ENCODE measurements at regions not wholly inside any gene's neighbourhood (a gene's known extent, or its start where the extent isn't known, plus 50 kb on each side); places are given as distances from the start of the nearest gene placed in this dataset.

- H3K4me1 ChIP-seq (ENCODE audit: control insufficient read depth in 4 of 4, insufficient read depth in 4 of 4, low read length in 3 of 4) = no peaks in the 10 kb centered on the region
- H3K4me3 ChIP-seq (ENCODE audit: low read depth in 1 of 3, low read length in 3 of 3) = no peak overlapping the region
- 89% methylated on average over 2 of the region's 2 CpGs for WGBS
- no peak for DNase-seq (ENCODE audit: low spot score)
- TF ChIP-seq GABPA (IDR thresholded peaks at IDR 0.05 in 1 of 2, conservative IDR thresholded peaks at IDR 0.05 in 1 of 2) (no peak), TAF1 (conservative IDR thresholded peaks at IDR 0.05) (no peak), HNF4A (conservative IDR thresholded peaks at IDR 0.05) (no peak), CTCF (IDR thresholded peaks at IDR 0.05; ENCODE audit: low read depth, low read length, missing input control) (no peak), RXRA (IDR thresholded peaks at IDR 0.05) (no peak), MAX (IDR thresholded peaks at IDR 0.05) (no peak), RAD21 (IDR thresholded peaks at IDR 0.05) (no peak), SP1 (IDR thresholded peaks at IDR 0.05) (no peak), FOXA2 (IDR thresholded peaks at IDR 0.05) (no peak), NR2F2 (IDR thresholded peaks at IDR 0.05) (no peak), EGR1 (IDR thresholded peaks at IDR 0.05; ENCODE audit: low read depth in 2 of 2) (no peak), JUND (IDR thresholded peaks at IDR 0.05) (no peak), YY1 (IDR thresholded peaks at IDR 0.05) (no peak), REST (IDR thresholded peaks at IDR 0.05) (no peak)
- H3K9ac ChIP-seq (ENCODE audit: low read depth in 1 of 2, low read length in 2 of 2) = no peak overlapping the region
- peaks cover 0 to 8% (median 0%) of the 10 kb centered on the region in 4 donors for H3K9me3 ChIP-seq (ENCODE audit: control insufficient read depth in 4 of 4, low read length in 3 of 4)
- H3K27me3 ChIP-seq (ENCODE audit: control insufficient read depth in 4 of 4, insufficient read depth in 4 of 4, low read length in 3 of 4) = no peaks in the 10 kb centered on the region
- H3K36me3 ChIP-seq (ENCODE audit: control insufficient read depth in 4 of 4, insufficient read depth in 3 of 4, low read depth in 1 of 4, low read length in 3 of 4) = no peaks in the 10 kb centered on the region
- H3K27ac ChIP-seq (ENCODE audit: low read depth in 1 of 2, low read length in 2 of 2) = no peak overlapping the region
Measured at GRCh38 chr13:90701264-90701663, 646.2 kb upstream of the MIR17HG start.

- H3K27ac ChIP-seq (ENCODE audit: low read depth in 1 of 2, low read length in 2 of 2) = no peak overlapping the region
- H3K9ac ChIP-seq (ENCODE audit: low read depth in 1 of 2, low read length in 2 of 2) = no peak overlapping the region
- DNase-seq (ENCODE audit: low spot score) = no peak
- H3K4me1 ChIP-seq (ENCODE audit: control insufficient read depth in 4 of 4, insufficient read depth in 4 of 4, low read length in 3 of 4) = no peaks in the 10 kb centered on the region
- H3K4me3 ChIP-seq (ENCODE audit: low read depth in 1 of 3, low read length in 3 of 3) = no peak overlapping the region
- no peaks in the 10 kb centered on the region for H3K27me3 ChIP-seq (ENCODE audit: control insufficient read depth in 4 of 4, insufficient read depth in 4 of 4, low read length in 3 of 4)
- H3K36me3 ChIP-seq (ENCODE audit: control insufficient read depth in 4 of 4, insufficient read depth in 3 of 4, low read depth in 1 of 4, low read length in 3 of 4) = no peaks in the 10 kb centered on the region
- TF ChIP-seq ATF3 (IDR thresholded peaks at IDR 0.05) = no peak
- no peak for TF ChIP-seq REST (IDR thresholded peaks at IDR 0.05)
- no peak for TF ChIP-seq HNF4G (IDR thresholded peaks at IDR 0.05)
- no peak for TF ChIP-seq HNF4A (conservative IDR thresholded peaks at IDR 0.05)
- no peak for TF ChIP-seq RAD21 (IDR thresholded peaks at IDR 0.05)
- no peak for TF ChIP-seq ZBTB33 (IDR thresholded peaks at IDR 0.05)
- no peak for TF ChIP-seq NR2F2 (IDR thresholded peaks at IDR 0.05)
- no peak for TF ChIP-seq MAX (IDR thresholded peaks at IDR 0.05)
- 34% methylated on average over 5 of the region's 5 CpGs for WGBS
- H3K9me3 ChIP-seq (ENCODE audit: control insufficient read depth in 4 of 4, low read length in 3 of 4) = peaks cover 0 to 9% (median 0%) of the 10 kb centered on the region in 4 donors
Measured at GRCh38 chr13:90702050-90702449, 645.4 kb upstream of the MIR17HG start.

Data from liver (tissue), 8 donors.